ENCODE measurements at regions not wholly inside any gene's neighbourhood (a gene's known extent, or its start where the extent isn't known, plus 50 kb on each side); places are given as distances from the start of the nearest gene placed in this dataset.

DNA sequence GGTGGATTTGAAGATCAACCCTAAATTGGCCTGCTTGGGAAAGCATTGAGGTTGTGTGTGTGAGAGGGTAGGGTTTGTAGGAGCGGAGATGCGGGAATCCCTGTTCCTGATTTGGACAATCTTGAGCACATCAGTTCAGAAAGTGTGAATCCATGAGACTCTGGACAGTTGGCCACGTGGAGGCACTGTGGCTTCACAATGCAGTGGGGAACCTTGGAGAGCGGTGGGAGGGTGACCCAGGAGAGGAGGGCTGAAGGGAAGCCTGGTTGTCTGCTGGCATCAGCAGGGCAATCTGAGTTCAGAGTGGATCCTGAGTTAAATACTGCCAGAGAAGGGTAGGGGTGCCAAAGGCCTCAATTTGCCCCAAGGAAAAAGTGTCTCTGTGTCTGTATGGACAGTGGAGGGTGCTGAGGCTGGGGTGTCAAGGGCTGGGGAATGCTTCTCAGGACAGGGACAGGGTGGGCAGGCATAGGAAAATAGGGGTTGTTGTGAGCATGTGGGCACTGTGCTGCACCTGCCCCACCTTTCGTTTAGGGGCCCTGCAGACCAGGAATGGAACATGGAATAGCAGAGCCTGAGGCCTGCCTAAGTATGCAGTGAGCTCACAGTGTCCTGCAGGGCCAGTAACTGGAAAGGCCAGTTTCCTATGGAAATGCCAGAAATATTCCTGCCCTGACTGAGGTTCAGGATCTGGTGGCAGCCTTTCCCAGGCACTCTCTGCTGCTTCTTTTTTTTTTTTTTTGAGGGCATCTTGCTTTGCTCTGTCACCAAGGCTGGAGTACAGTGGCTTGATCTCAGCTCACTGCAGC lies 162.9 kb upstream of the PRSS58 start:
- no peaks in the 10 kb centered on the region for H3K27me3 ChIP-seq
- no peaks in the 10 kb centered on the region for H3K36me3 ChIP-seq
- WGBS, 2 donors, result 48 to 52% methylated on average over 5 of the region's 5 CpGs
- no peaks in the 10 kb centered on the region for H3K4me1 ChIP-seq
- no peak for TF ChIP-seq EP300 (IDR thresholded peaks at IDR 0.05)
- TF ChIP-seq, protein P1, sequence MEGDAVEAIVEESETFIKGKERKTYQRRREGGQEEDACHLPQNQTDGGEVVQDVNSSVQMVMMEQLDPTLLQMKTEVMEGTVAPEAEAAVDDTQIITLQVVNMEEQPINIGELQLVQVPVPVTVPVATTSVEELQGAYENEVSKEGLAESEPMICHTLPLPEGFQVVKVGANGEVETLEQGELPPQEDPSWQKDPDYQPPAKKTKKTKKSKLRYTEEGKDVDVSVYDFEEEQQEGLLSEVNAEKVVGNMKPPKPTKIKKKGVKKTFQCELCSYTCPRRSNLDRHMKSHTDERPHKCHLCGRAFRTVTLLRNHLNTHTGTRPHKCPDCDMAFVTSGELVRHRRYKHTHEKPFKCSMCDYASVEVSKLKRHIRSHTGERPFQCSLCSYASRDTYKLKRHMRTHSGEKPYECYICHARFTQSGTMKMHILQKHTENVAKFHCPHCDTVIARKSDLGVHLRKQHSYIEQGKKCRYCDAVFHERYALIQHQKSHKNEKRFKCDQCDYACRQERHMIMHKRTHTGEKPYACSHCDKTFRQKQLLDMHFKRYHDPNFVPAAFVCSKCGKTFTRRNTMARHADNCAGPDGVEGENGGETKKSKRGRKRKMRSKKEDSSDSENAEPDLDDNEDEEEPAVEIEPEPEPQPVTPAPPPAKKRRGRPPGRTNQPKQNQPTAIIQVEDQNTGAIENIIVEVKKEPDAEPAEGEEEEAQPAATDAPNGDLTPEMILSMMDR (IDR thresholded peaks at IDR 0.05), result no peak
- no peak for TF ChIP-seq POLR2A (IDR thresholded peaks at IDR 0.05)
- no peak for TF ChIP-seq POLR2AphosphoS5 (IDR thresholded peaks at IDR 0.05)
- H3K27ac ChIP-seq, result no peak overlapping the region
- DNase-seq (no peak), ATAC-seq (ENCODE audit: low FRiP score in 2 of 2) (no peak)
- no peak overlapping the region for H3K4me3 ChIP-seq
- no peaks in the 10 kb centered on the region for H3K9me3 ChIP-seq

DNA sequence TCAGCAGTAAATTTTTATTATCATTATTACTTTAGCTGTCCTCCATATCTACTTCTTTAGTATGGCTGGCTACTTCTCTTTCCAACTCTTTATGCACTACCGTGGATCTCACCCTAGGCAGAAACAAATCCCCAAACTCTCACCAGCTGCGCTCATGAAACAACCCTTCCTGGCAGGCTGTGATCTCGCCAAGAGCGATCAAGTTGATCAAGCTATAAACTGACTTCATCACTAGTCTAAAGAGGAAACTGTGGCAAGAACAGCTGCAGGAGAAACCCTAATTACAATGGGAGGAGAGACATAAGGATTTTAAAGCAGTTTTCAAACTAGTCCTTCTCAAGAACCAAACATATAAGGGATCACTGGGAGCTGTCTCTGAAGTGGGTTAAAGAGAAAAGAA lies 160.5 kb upstream of the PRSS58 start:
- WGBS, 2 donors, result 53 to 68% methylated on average over 4 of the region's 4 CpGs
- H3K4me3 ChIP-seq, result no peak overlapping the region
- DNase-seq, result no peak
- H3K36me3 ChIP-seq, result no peaks in the 10 kb centered on the region
- no peaks in the 10 kb centered on the region for H3K9me3 ChIP-seq
- ATAC-seq (ENCODE audit: low FRiP score in 2 of 2), result no peak
- no peak overlapping the region for H3K27ac ChIP-seq
- H3K4me1 ChIP-seq, result no peaks in the 10 kb centered on the region
- H3K27me3 ChIP-seq, result no peaks in the 10 kb centered on the region
- TF ChIP-seq, protein P1 (IDR thresholded peaks at IDR 0.05), result no peak
- TF ChIP-seq EP300 (IDR thresholded peaks at IDR 0.05), result no peak
- no peak for TF ChIP-seq POLR2A (IDR thresholded peaks at IDR 0.05)
- no peak for TF ChIP-seq POLR2AphosphoS5 (IDR thresholded peaks at IDR 0.05)

GRCh38 chr7:142414915-142415314 lies 157.1 kb upstream of the PRSS58 start:
- Histone ChIP-seq H3K9me3 (no peaks in the 10 kb centered on the region), H3K4me3 (no peak overlapping the region), H3K27me3 (no peaks in the 10 kb centered on the region), H3K27ac (no peak overlapping the region), H3K36me3 (no peaks in the 10 kb centered on the region), H3K4me1 (no peaks in the 10 kb centered on the region)
- no peak for TF ChIP-seq POLR2AphosphoS5 (IDR thresholded peaks at IDR 0.05)
- TF ChIP-seq POLR2A (IDR thresholded peaks at IDR 0.05), result no peak
- TF ChIP-seq EP300 (IDR thresholded peaks at IDR 0.05), result no peak
- TF ChIP-seq, protein P1 (IDR thresholded peaks at IDR 0.05), result no peak
- no peak for ATAC-seq (ENCODE audit: low FRiP score in 2 of 2)
- 91% methylated on average over 4 of the region's 4 CpGs for WGBS, 2 donors
- no peak for DNase-seq

- Histone ChIP-seq H3K36me3 (no peaks in the 10 kb centered on the region), H3K27ac (no peak overlapping the region), H3K4me3 (no peak overlapping the region), H3K27me3 (no peaks in the 10 kb centered on the region), H3K4me1 (no peaks in the 10 kb centered on the region), H3K9me3 (no peaks in the 10 kb centered on the region)
- no peak for DNase-seq
- ATAC-seq (ENCODE audit: low FRiP score in 2 of 2), result no peak
- no peak for TF ChIP-seq POLR2AphosphoS5 (IDR thresholded peaks at IDR 0.05)
- TF ChIP-seq, protein P1 (IDR thresholded peaks at IDR 0.05), result no peak
- no peak for TF ChIP-seq POLR2A (IDR thresholded peaks at IDR 0.05)
- TF ChIP-seq EP300 (IDR thresholded peaks at IDR 0.05), result no peak
- 59 to 84% methylated on average over 3 of the region's 3 CpGs for WGBS, 2 donors
Observed at GRCh38 chr7:142414135-142414534, 156.3 kb upstream of the PRSS58 start.

Measured in upper lobe of left lung (tissue), 6 donors.